ENCODE measurements at regions not wholly inside any gene's neighbourhood (a gene's known extent, or its start where the extent isn't known, plus 50 kb on each side); places are given as distances from the start of the nearest gene placed in this dataset.

GRCh38 chr2:7924023-7924762, 757.7 kb upstream of the ID2 start:
- DNase-seq (ENCODE audit: low read depth in 3 of 3) = no peak

- no peak for DNase-seq (ENCODE audit: low read depth in 3 of 3)
These were observed 756.4 kb upstream of the ID2 start for GRCh38 chr2:7925506-7925905.

- no peak for DNase-seq (ENCODE audit: low read depth in 3 of 3)
These were observed 754.2 kb upstream of the ID2 start for GRCh38 chr2:7927691-7928090.

DNA sequence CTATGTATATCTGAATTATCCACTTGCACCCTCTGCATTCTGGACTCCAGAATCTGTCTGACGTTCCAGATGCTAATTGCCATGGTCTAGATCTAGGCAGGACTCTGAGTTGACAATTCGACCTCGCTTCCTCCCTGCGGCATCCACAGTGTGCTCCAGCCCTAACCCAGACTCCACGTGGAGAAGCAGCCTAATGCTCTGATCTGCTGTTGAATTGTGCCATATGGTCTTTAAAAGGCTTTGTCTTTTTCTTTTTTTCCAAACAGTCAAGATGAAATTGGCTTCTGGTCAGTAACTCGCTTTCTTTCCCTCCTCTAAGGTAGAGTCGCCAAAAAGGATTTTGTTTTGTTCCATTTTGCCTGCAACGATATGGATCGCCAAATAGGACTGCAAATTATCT, 752.6 kb upstream of the ID2 start:
- no peak for DNase-seq (ENCODE audit: low read depth in 3 of 3)

DNA sequence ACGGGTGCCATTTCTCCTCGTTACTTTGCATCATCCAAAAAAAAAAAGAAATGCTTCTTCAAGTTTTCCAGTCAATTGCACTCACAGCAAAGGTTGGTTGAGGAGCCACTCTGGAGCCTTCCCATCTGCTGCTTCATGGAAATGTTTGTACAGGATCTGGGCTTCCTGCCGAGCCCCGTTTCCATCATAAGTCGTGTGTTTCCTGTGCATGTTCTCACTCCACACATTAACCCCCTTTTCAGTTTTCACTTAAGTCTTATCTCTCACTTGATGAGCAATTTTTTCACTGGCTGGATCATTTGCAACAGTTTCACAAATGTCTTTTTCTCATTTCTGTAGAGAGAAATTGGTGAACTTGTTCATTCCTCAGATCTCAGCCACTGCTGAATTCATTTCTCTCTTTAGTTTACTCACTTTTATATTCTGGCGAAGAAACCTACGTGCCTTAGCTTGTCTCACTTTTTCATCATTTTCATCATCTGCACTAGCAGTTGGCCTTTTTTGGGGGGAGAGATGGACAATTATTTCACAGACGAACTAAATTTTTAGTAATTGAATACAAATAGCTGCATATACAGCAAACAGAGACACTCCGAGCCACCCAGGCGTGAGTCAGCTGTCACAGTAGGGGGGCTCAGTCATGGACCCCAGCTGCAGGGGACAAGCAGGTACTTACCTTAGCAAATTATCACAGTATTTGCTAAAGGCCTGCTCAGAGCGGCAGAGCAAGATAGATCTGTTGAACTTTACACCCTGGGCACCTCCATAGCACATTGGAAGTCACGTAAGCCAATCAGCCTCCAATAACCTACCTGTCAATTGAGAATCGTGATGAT, 750.8 kb upstream of the ID2 start:
- peak in 1 of 3 experiments; percentile 29 for DNase-seq (ENCODE audit: low read depth in 3 of 3)

DNA sequence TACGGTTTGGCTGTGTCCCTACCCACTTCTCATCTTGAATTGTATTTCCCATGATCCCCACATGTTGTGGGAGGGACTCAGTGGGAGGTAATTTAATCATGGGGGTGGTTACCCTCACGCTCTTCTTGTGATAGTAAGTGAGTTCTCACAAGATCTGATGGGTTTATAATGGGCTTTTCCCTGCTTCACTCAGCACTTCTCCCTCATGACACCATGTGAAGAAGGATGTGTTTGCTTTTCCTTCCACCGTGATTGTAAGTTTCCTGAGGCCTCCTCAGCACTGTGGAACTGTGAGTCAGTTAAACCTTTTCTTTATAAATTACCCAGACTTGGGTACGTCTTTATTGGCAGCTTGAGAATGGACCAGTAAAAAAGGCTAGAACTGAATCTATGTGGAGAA, 750.0 kb upstream of the ID2 start:
- no peak for DNase-seq (ENCODE audit: low read depth in 3 of 3)

DNA sequence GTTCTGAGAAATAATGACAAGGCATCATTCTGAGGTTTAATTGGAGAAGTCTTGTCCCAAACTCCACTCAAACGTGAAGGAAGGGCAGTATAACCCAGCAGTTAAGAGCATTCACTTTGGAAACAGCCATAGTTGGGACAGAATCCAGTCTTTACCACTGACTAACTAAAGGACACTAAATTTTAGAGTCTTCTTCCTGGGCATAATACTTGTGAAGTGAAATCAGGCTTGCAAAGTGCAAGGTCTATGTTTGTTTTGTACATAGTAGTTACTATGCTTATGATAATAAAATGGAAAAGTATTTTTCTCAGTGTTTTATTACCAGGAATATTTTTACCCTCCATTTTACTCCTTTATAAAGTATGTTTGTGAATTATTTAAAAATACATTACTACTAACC, 748.2 kb upstream of the ID2 start:
- no peak for DNase-seq (ENCODE audit: low read depth in 3 of 3)

DNA sequence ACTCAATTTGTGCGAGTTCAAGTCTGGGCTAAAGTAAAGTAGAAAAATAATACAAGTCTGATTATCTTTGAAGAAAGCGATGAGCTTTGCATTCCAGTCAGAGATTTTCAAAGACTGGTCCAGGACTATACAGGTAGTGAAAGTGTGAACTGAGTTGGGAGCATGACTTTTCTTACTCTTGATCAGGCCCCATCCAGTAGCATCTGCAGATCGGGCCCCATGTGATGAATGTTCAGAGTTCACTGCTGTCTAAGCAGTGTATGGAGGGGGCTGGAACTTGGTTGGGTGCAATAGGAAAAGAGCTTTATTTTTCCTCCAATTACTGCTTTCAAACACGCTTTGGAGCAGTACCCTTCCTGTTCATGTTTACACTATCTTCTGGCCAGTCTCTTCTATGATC, 747.4 kb upstream of the ID2 start:
- DNase-seq (ENCODE audit: low read depth in 3 of 3) = no peak

DNA sequence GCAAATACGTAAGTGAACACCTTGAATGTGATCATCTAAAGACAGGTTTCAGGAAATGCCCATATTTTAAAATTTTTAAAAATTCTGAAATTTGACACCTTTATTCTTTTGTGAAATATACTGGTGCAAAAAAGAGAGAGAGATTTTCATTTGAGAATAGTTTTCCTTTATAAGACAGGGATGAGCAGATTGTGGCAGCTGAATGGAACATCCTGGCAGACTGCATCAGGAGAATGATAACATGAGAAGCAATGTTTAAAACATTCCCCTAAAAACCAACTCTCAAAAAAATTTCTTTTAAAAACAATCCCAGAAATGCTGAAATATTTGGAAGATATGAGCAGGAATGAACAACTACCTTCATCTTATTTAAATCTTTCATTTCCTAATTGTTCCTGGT, 744.8 kb upstream of the ID2 start:
- DNase-seq (ENCODE audit: low read depth in 3 of 3) = no peak

DNA sequence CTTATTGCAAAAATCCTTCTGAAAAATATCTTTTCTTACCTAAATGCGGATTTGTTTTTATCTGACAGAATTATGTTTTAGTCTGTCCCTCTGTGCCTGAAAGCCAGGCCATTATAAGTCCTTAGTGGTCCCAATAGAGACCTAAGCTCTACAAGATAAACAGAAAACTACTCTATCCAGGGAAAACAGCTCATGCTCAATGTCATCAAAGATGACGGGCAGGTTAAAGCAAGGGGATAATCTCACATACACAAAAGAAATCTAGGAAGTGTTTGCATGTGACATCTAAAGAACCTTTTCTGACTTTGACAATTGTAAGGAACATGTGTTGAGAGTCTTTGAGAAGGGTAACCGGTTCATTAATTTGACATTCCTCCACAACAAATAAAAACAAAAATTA, 741.1 kb upstream of the ID2 start:
- DNase-seq (ENCODE audit: low read depth in 3 of 3) = no peak

GRCh38 chr2:7943446-7943845, 738.4 kb upstream of the ID2 start:
- no peak for DNase-seq (ENCODE audit: low read depth in 3 of 3)

- DNase-seq (ENCODE audit: low read depth in 3 of 3) = no peak
These were observed 736.8 kb upstream of the ID2 start for GRCh38 chr2:7945026-7945425.

GRCh38 chr2:7950035-7950612, 731.7 kb upstream of the ID2 start:
- DNase-seq (ENCODE audit: low read depth in 3 of 3) = no peak

- no peak for DNase-seq (ENCODE audit: low read depth in 3 of 3)
These were observed 730.9 kb upstream of the ID2 start for GRCh38 chr2:7951001-7951400.

- DNase-seq (ENCODE audit: low read depth in 3 of 3) = no peak
These were observed 730.4 kb upstream of the ID2 start for GRCh38 chr2:7951490-7951889.

GRCh38 chr2:7952046-7952745, 729.7 kb upstream of the ID2 start:
- DNase-seq (ENCODE audit: low read depth in 3 of 3) = no peak

- DNase-seq (ENCODE audit: low read depth in 3 of 3) = no peak
These were observed 728.7 kb upstream of the ID2 start for GRCh38 chr2:7953195-7953594.

DNA sequence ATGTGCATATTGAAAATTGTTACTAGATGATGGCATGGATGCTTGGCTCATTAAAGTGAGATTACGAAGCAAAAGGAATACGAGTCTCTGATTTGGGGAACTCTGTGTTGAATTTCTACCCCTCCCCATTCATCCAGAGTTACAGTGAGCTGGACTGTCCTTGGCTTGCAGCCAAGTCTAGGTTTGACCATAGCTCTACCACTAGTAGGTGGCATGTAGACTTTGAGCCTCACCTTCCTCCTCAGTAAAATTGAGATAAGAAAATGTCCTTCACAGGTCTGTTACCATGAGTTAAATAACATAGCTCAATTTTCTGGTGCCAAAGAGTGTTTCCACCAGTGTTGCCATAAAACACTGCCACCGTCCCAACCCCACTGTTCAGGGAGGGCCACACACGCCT, 727.6 kb upstream of the ID2 start:
- DNase-seq (ENCODE audit: low read depth in 3 of 3) = no peak

- no peak for DNase-seq (ENCODE audit: low read depth in 3 of 3)
These were observed 725.6 kb upstream of the ID2 start for GRCh38 chr2:7956126-7956689.

- DNase-seq (ENCODE audit: low read depth in 3 of 3) = no peak
These were observed 720.3 kb upstream of the ID2 start for GRCh38 chr2:7961550-7961949.

DNA sequence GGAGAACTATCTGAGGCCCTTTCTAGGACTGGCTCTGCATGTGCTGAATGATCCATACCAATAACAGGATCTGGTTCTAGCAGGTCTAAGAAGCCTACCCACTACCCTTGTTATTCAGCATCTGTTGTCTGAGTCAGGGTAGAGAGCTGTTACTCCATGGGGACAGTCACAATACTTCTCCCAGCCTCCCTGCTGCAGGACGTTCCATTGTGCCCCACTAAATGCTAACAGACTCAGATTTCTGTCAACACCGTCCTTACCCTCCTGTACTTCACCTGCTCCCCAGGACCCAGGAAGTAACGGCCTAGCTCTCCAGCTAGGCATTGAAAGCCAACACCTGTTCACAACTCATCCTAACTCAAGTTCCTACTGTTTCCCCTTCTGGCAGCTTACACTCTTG, 719.7 kb upstream of the ID2 start:
- DNase-seq (ENCODE audit: low read depth in 3 of 3) = no peak

- DNase-seq (ENCODE audit: low read depth in 3 of 3) = no peak
These were observed 718.1 kb upstream of the ID2 start for GRCh38 chr2:7963787-7964186.
